ENCODE measurements at regions not wholly inside any gene's neighbourhood (a gene's known extent, or its start where the extent isn't known, plus 50 kb on each side); places are given as distances from the start of the nearest gene placed in this dataset.

DNA sequence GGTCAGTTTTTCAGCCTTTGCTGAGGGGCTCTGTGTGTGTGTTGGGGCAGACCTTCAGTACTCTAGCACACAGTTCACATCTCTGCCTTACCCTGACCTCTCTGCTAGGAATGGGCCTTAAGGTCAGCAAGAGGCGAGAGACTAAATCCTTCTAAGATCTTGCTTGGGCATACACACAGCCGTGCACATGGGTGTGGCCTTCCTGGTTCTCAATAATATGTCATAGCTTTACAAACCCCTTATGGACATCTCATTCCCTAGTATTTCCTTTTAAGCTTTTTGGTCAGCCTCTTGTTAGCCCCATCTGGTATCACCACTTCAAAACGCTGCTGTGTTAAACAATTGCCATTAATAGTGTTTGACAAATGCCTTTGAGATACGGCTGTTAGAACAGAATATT, 69.4 kb upstream of the SPATA13 start:
- H2BK15ac ChIP-seq (ENCODE audit: low read depth, low read length), result no peak overlapping the region
- no peak overlapping the region for H2BK120ac ChIP-seq (ENCODE audit: low read depth, low read length, poor library complexity, severe bottlenecking)
- no peaks in the 10 kb centered on the region for H4K20me1 ChIP-seq (ENCODE audit: control insufficient read depth, insufficient read depth, insufficient read length)
- Mint-ChIP-seq H3K9me3 (no peaks in the 10 kb centered on the region), H3K4me1 (peaks cover 2 to 9% of the 10 kb centered on the region in 2 experiments; a peak in 3 of 4 replicates), H3K27ac (no peak overlapping the region), H3K36me3 (ENCODE audit: insufficient read depth in 1 of 3, low read depth in 3 of 3) (no peaks in the 10 kb centered on the region), H3K4me3 (no peak overlapping the region), H3K27me3 (ENCODE audit: low read depth) (no peaks in the 10 kb centered on the region; the same call in 1 of the 2 replicates)
- no peak overlapping the region for H2BK20ac ChIP-seq (ENCODE audit: low read depth, low read length, poor library complexity, severe bottlenecking)
- H3K9me3 ChIP-seq (ENCODE audit: control insufficient read depth, low read depth, low read length), result no peaks in the 10 kb centered on the region
- H3K14ac ChIP-seq (ENCODE audit: insufficient read depth, low read length), result no peak overlapping the region
- H3K4ac ChIP-seq (ENCODE audit: low read depth, low read length), result no peak overlapping the region
- no peaks in the 10 kb centered on the region for H3K79me2 ChIP-seq (ENCODE audit: insufficient read depth, low read length)
- no peaks in the 10 kb centered on the region for H3K27me3 ChIP-seq (ENCODE audit: insufficient read depth, low read length)
- no peak for DNase-seq
- H2BK5ac ChIP-seq (ENCODE audit: insufficient read length, low read length), result no peak overlapping the region
- H3T11ph ChIP-seq (ENCODE audit: low read length), result no peak overlapping the region
- no peak overlapping the region for H3K18ac ChIP-seq (ENCODE audit: insufficient read length, low read depth, low read length)
- H3K56ac ChIP-seq (ENCODE audit: insufficient read length, low read depth, low read length), result no peak overlapping the region
- no peak overlapping the region for H2AK5ac ChIP-seq (ENCODE audit: insufficient read length, low read length)
- H3K4me2 ChIP-seq (ENCODE audit: insufficient read depth, insufficient read length, low read length), result no peak overlapping the region
- no peak overlapping the region for H3K9ac ChIP-seq (ENCODE audit: extremely low read depth, insufficient read length, low read length)
- no peak overlapping the region for H3K27ac ChIP-seq (ENCODE audit: insufficient read length, low read depth, low read length)
- TF ChIP-seq, protein P1, sequence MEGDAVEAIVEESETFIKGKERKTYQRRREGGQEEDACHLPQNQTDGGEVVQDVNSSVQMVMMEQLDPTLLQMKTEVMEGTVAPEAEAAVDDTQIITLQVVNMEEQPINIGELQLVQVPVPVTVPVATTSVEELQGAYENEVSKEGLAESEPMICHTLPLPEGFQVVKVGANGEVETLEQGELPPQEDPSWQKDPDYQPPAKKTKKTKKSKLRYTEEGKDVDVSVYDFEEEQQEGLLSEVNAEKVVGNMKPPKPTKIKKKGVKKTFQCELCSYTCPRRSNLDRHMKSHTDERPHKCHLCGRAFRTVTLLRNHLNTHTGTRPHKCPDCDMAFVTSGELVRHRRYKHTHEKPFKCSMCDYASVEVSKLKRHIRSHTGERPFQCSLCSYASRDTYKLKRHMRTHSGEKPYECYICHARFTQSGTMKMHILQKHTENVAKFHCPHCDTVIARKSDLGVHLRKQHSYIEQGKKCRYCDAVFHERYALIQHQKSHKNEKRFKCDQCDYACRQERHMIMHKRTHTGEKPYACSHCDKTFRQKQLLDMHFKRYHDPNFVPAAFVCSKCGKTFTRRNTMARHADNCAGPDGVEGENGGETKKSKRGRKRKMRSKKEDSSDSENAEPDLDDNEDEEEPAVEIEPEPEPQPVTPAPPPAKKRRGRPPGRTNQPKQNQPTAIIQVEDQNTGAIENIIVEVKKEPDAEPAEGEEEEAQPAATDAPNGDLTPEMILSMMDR (conservative IDR thresholded peaks at IDR 0.05), result no peak
- H4K5ac ChIP-seq (ENCODE audit: insufficient read length, low read depth, low read length), result no peak overlapping the region
- peaks cover 5% of the 10 kb centered on the region; the same call in 1 of the 2 replicates for H3K4me1 ChIP-seq (ENCODE audit: insufficient read depth, low read length)
- no peaks in the 10 kb centered on the region for H3K79me1 ChIP-seq (ENCODE audit: insufficient read depth, low read depth, low read length, poor library complexity, severe bottlenecking)
- no peaks in the 10 kb centered on the region for H3K23me2 ChIP-seq (ENCODE audit: insufficient read length, low read depth, low read length, poor library complexity, severe bottlenecking)
- no peak overlapping the region for H2AFZ ChIP-seq (ENCODE audit: low read length)
- H2BK12ac ChIP-seq (ENCODE audit: insufficient read length, low read depth, low read length), result no peak overlapping the region
- WGBS (ENCODE audit: extremely low coverage, insufficient read length, low lambda C conversion rate), result no CpG with 5 or more reads among the region's 4 CpGs
- no peak overlapping the region for H4K91ac ChIP-seq (ENCODE audit: insufficient read length, low read depth, low read length)
- H3K23ac ChIP-seq (ENCODE audit: insufficient read length, low read depth, low read length), result no peak overlapping the region
- H4K8ac ChIP-seq (replicated peaks; ENCODE audit: insufficient read length, low read depth, low read length), result no peak overlapping the region
